T-helper 17 cell (primary cell): ENCODE measurements at regions not wholly inside any gene's neighbourhood (a gene's known extent, or its start where the extent isn't known, plus 50 kb on each side); places are given as distances from the start of the nearest gene placed in this dataset.
A peak's percentile ranks its signal among the peaks of the same experiment; 100 is the strongest.

Source experiments
- ATAC-seq: fragments of 150-1000 bp; cut with Tn5 transposase; 2 replicates; pipeline ENCODE4 v1.10.0; 2021; ENCODE audit warnings: mild to moderate bottlenecking, moderate library complexity
- DNase-seq, 3 donors: peaks; one replicate each; pipeline versions ENCODE4 v3.0.0 to v3.0.0-alpha.2; 2020 to 2021
- H3K9me3 ChIP-seq: one replicate; pipeline ENCODE4 v1.7.0; 2013; ENCODE audit warnings: low read length, mild to moderate bottlenecking; ENCODE audit not compliant: control insufficient read depth, poor library complexity, severe bottlenecking
- H3K27ac Mint-ChIP-seq: one replicate; pipeline ENCODE4 v1.8.0; 2022; ENCODE audit warnings: mild to moderate bottlenecking, moderate library complexity, mixed read lengths
- H3K27me3 Mint-ChIP-seq: one replicate; pipeline ENCODE4 v1.8.0; 2022; ENCODE audit warnings: mixed read lengths
- H3K36me3 Mint-ChIP-seq: one replicate; pipeline ENCODE4 v1.8.0; 2022; ENCODE audit warnings: low read depth, mixed read lengths
- H3K4me1 Mint-ChIP-seq: one replicate; pipeline ENCODE4 v1.8.0; 2022; ENCODE audit warnings: mild to moderate bottlenecking, mixed read lengths
- H3K4me3 Mint-ChIP-seq: one replicate; pipeline ENCODE4 v1.8.0; 2022; ENCODE audit warnings: mild to moderate bottlenecking, moderate library complexity, mixed read lengths

DNA sequence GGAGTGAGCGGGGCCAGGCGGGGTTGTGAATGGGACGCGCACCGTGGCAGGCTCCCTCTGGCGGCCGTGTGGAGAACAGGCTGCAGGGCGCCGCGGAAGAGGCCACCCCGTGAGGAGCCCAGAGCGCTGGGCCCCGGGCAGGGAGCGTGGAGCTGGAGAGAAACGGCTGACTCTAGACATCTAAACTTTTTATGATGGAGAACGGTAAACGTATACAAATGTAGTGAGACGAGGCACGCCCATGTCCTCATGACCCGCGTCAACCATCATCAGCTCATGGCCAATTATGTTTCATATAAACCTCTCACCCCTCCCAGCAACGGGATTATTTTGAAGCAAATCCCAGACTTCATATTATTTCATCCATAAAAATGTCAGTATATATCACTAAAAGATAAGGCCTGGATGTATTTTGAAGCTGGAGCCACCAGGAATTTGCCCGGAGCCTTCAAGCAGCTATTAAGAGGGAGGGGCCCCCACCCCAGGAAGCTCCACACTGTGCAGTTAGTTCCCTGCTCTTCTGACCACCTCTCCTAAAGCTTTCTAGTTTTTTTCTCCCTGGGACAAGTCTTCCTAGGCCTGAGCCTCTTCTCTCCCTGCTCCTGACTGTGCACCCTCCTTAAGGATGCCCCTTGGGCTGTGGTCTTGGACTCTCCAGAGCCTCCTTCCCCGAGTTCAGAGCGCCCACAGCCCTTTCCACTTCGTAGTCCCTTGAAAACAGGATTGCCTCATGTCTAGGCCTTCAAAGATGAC lies 149.5 kb downstream of the SMAD6 start:
- Mint-ChIP-seq H3K4me3 (peak overlapping the region; percentile 63), H3K4me1 (peaks cover 8% of the 10 kb centered on the region), H3K27ac (no peak overlapping the region), H3K27me3 (peaks cover 24% of the 10 kb centered on the region), H3K36me3 (no peaks in the 10 kb centered on the region)
- peak; percentile 97 for ATAC-seq
- no peaks in the 10 kb centered on the region for H3K9me3 ChIP-seq
- DNase-seq = peak; percentile 43 to 57 (median 55)

DNA sequence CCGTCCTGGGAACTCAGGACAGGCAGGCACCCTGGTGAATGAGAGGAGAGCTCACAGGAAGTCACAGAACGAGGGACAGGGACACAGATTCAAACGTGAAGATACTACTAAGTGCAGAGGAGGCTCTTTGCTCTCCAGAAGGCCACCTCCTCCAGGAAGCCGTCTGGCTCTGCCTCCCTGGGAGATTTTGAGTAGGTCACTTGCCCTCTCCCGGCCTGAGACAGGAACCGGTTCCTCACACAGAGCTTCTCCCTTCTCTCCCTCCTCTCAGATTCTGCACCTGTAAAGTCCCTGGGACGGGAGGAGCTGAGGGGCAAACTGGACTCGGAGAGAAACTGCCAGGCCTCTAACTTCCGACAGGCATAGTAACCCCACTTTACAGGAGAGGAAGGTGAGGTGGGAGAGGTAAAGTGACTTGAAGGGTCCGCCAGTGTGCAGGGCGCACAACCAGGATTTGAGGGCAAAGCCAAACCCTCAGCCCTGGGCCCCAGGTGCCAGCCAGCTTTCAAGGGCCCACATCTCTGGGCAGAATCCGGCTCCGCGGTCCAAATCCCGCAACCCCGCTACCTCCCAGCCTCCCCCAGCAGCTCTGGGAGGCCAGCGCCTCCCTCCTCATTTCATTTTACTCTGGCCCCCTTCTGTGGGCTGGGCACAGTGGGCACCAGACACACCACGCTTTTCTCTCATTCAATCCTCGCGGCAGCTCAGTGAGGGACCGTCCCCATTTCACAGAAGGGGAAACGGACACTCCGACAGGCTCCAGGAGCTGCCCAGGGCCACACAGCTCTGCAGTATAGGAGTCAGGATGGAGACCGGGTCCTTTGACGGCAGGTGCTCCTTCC lies 150.2 kb downstream of the SMAD6 start:
- ATAC-seq (no peak), DNase-seq (no peak)
- H3K4me3 Mint-ChIP-seq = peak overlapping the region; percentile 59
- no peak overlapping the region for H3K27ac Mint-ChIP-seq
- no peaks in the 10 kb centered on the region for H3K36me3 Mint-ChIP-seq
- H3K4me1 Mint-ChIP-seq = peaks cover 8% of the 10 kb centered on the region
- peaks cover 27% of the 10 kb centered on the region for H3K27me3 Mint-ChIP-seq
- H3K9me3 ChIP-seq = no peaks in the 10 kb centered on the region

DNA sequence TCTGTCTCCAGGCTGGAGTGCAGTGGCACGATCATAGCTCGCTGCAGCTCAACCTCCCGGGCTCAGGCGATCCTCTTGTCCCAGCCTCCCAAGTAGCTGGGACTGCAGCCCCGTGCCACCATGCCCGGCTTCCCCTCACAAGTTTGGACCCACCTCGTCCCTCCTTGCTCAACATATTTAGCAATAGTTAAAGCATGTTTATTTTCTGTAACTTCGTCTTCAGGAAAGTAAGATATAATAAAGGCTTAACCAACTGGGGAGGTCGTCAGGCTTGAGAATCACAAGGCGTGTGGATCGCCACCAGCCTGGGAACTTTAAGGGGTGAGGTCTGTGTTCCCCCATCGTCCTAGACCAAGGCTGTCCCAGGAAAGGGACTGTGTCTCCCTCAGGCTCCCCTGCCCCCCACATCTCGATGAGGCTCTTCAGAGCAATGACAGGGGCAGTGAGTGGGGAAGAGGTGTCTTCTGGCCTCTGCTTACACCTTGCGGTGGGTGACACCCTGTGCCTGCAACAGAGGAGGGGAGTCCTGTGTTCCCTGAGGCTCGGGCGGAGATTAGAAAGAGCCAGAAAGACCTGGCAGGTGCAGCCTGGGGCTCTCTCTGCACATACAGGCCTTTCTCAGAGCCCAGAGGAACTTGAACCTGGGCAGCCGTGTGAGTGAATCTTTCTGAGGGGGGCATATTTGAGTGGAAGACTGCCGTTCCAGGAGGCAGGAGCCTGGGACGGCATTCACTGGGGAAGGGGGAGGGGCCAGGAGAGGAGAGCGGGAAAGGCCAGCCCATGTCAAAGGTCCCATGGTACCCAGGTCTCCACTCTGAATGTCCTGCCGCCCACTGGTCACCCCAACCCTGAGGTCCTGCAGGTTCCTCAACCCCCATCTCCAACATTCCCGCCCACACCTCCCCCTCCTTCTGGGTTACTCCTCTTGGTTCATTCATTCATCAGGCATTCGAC lies 152.3 kb downstream of the SMAD6 start:
- DNase-seq (no peak), ATAC-seq (no peak)
- no peak overlapping the region for H3K4me3 Mint-ChIP-seq
- H3K36me3 Mint-ChIP-seq = no peaks in the 10 kb centered on the region
- no peak overlapping the region for H3K27ac Mint-ChIP-seq
- H3K27me3 Mint-ChIP-seq = peaks cover 24% of the 10 kb centered on the region
- H3K4me1 Mint-ChIP-seq = peaks cover 8% of the 10 kb centered on the region
- H3K9me3 ChIP-seq = no peaks in the 10 kb centered on the region

DNA sequence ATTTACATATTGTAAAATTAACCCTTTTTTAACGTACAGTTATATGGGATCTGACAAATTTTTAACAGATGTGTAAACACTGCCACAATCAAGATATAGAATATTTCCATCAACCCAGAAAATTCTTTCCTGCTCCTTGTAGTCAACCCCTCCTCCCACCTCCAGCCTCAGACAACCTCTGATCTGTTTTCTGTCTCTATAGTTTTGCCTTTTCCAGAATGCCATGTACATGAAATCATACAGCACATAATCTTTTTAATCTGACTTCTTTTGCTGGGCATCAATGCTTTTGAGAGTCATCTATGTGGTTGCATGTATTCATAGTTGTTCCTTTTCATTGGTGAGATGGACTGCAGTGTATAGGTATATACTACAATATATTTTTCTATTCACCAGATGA lies 153.0 kb downstream of the SMAD6 start:
- H3K27me3 Mint-ChIP-seq = peaks cover 30% of the 10 kb centered on the region
- no peak for DNase-seq
- no peaks in the 10 kb centered on the region for H3K36me3 Mint-ChIP-seq
- no peak for ATAC-seq
- H3K9me3 ChIP-seq = no peaks in the 10 kb centered on the region
- H3K27ac Mint-ChIP-seq = no peak overlapping the region
- peaks cover 8% of the 10 kb centered on the region for H3K4me1 Mint-ChIP-seq
- no peak overlapping the region for H3K4me3 Mint-ChIP-seq

DNA sequence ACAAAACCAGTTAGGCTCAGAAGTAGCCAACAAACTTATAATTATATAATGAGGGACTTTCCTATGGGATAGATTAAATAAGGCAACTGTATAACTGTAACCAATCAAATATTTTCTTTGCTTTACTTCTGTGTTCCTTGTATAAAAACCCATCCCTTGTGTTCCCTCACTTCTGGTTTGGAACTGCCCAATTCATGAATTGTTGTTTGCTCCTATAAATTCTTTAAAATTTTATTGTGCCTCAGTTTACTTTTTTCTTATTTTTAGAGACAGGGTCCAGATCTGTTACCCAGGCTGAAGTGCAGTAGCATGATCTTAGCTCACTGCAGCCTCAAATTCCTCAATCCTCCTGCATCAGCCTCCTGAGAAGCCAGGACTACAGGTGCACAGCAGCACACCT lies 155.7 kb downstream of the SMAD6 start:
- Mint-ChIP-seq H3K27me3 (peaks cover 52% of the 10 kb centered on the region), H3K36me3 (no peaks in the 10 kb centered on the region), H3K27ac (no peak overlapping the region), H3K4me3 (no peak overlapping the region), H3K4me1 (peaks cover under 1% of the 10 kb centered on the region)
- H3K9me3 ChIP-seq = no peaks in the 10 kb centered on the region
- no peak for DNase-seq
- ATAC-seq = no peak

DNA sequence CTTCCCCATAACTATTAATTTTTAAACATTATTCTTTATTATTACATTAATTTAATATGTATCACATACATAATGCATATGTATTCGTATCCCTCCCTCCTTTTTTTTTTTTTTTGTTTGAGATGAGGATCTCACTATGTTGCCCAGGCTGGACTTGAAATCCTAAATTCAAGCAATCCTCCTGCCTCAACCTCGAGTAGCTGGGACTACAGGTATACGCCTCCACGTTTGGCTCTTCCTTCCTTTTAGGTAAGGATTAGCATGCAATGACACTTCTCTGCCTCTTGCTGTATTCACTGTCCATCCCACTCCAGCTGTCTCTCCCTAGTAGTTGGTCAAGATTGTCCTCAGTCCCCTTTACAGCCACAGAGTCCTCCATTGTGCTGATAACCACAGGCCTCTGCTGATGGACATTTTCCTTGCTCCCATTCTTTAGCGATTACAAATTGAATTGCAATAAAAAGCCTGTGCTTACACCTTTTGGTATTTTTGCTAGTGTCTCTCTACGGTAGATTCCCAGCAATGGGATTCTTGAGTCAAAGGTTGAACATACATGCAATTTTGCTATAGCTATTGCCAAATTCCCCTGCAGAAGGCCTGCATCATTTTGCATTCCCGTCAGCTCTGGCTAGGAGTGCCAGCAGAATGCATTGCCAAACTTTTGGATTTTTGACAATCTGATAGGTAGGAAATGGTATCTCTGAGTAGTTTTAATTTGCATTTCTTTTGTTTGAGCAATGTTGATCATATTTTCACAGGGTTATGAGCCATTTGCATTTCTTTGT lies 156.6 kb downstream of the SMAD6 start:
- ATAC-seq = no peak
- H3K9me3 ChIP-seq = no peaks in the 10 kb centered on the region
- no peaks in the 10 kb centered on the region for H3K36me3 Mint-ChIP-seq
- no peak overlapping the region for H3K27ac Mint-ChIP-seq
- peaks cover 61% of the 10 kb centered on the region for H3K27me3 Mint-ChIP-seq
- no peak for DNase-seq
- no peak overlapping the region for H3K4me3 Mint-ChIP-seq
- H3K4me1 Mint-ChIP-seq = peaks cover 10% of the 10 kb centered on the region

DNA sequence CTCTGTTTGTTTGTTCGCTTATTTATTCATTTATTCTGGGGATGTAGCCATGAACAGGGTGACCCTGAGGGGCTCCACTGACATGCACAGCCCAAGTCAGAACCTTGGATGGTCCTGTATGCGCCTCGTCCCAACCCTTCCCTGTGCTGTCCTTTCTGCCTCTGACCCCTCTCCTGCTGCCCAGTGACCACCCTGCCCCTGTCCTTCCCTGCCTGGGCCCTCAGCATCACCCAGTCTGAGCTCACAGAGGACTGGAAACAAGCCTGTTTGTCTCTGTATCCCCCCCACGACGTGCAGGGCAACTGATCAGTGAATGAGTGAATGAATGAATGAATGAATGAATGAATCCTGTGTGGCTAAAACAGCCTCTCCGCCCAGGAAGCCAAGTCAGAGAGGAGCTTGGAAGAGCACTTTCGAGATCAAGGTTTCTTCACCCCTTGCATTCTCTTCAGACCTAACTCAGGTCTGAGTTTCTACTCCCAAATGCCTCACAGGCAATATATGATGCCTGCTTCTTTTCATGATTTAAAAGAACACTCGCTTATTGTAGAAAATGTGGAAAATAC lies 157.7 kb downstream of the SMAD6 start:
- Mint-ChIP-seq H3K36me3 (no peaks in the 10 kb centered on the region), H3K27ac (no peak overlapping the region), H3K4me1 (peaks cover 10% of the 10 kb centered on the region), H3K4me3 (no peak overlapping the region), H3K27me3 (peaks cover 57% of the 10 kb centered on the region)
- H3K9me3 ChIP-seq = no peaks in the 10 kb centered on the region
- DNase-seq (no peak), ATAC-seq (no peak)

DNA sequence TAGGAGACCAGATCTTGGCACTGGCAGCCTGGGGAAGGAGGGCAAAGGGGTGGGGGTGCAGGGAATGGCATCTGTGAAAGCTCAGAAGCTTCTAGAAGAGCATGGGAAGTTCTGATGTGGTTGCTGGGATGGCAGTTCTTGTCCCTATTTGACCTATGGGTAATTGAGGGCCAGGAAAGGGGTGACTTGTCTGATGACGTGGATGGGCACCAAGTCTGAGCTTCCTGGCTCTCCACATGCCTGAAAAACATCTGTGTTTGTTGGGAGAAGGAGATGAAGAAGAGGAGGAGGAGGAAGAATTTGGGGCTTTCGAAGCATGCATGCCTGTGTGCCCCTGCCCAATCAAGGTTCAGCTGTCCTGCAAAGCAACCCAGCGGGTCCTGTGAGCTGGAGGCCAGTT lies 158.8 kb downstream of the SMAD6 start:
- no peak for DNase-seq
- H3K27me3 Mint-ChIP-seq = peaks cover 56% of the 10 kb centered on the region

DNA sequence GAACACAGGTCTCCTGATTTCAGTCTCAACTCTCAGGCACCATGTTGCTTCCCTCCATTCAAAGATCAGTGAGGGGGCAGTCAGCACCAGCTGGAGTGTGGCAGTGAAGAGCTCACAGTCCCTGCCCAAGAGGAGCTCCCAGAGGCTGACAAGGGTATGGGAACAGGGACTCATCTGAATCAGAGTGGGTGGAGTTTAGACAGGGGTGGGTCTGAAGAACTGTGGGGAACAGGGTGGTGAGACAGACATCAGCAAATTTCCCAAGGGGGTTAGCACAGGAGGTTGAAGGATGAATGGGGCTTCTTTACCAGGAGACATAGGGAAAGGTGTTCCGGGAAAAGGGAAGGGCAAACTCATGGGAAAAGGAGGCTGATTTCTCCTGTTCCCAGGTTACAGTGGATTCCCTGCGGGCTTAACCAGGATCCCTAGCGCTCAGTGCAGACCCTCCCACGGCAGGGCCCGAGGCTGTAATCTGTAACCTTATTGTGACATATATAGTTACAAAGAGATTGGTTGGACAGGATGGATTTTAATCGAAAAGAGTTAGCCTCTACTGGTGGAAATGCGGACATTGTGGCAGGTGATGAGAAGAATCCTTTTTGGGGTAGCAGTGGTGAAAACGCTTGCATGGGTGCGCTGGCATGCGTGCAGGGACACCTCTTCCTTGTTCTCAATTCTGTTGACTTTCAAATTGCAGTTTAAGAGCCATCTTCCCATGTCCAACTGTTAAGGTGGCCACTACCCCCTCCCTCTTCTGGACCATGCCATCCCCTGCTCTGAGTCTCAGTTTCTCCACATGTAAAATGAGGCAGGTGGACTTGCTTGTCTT lies 160.3 kb downstream of the SMAD6 start:
- DNase-seq (no peak), ATAC-seq (no peak)
- no peak overlapping the region for H3K27ac Mint-ChIP-seq
- no peak overlapping the region for H3K4me3 Mint-ChIP-seq
- peaks cover 10% of the 10 kb centered on the region for H3K4me1 Mint-ChIP-seq
- H3K27me3 Mint-ChIP-seq = peaks cover 64% of the 10 kb centered on the region
- no peaks in the 10 kb centered on the region for H3K36me3 Mint-ChIP-seq
- H3K9me3 ChIP-seq = no peaks in the 10 kb centered on the region

More for the DNA sequence above, 158.8 kb downstream of the SMAD6 start:
- Mint-ChIP-seq H3K27ac (no peak overlapping the region), H3K4me1 (peaks cover 10% of the 10 kb centered on the region), H3K36me3 (no peaks in the 10 kb centered on the region), H3K4me3 (no peak overlapping the region)
- H3K9me3 ChIP-seq = no peaks in the 10 kb centered on the region
- ATAC-seq = no peak

DNA sequence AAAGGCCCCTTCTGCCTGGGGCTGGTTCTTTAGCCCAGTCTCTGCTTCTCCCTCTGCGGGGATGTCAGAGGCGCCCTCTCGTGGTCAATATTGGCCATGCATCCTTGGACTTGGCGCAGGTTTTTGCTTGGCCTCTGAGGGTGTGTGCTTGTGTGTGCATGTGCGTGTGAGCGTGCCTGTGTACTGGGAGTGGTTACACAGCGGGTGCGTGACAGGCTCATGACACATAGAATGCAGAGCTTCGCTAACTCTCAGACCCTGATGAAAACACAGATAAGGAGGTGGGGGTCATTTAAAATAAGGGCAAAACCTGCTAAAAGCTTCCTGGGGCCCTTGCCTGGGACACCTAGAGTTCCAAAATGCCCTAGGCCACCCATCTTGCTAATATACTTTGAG lies 160.9 kb downstream of the SMAD6 start:
- H3K27ac Mint-ChIP-seq = no peak overlapping the region
- H3K27me3 Mint-ChIP-seq = peaks cover 65% of the 10 kb centered on the region
- no peaks in the 10 kb centered on the region for H3K9me3 ChIP-seq
- DNase-seq (peak; percentile 31 to 68 (median 32)), ATAC-seq (peak; percentile 84)
- peaks cover 10% of the 10 kb centered on the region for H3K4me1 Mint-ChIP-seq
- H3K4me3 Mint-ChIP-seq = no peak overlapping the region
- no peaks in the 10 kb centered on the region for H3K36me3 Mint-ChIP-seq

DNA sequence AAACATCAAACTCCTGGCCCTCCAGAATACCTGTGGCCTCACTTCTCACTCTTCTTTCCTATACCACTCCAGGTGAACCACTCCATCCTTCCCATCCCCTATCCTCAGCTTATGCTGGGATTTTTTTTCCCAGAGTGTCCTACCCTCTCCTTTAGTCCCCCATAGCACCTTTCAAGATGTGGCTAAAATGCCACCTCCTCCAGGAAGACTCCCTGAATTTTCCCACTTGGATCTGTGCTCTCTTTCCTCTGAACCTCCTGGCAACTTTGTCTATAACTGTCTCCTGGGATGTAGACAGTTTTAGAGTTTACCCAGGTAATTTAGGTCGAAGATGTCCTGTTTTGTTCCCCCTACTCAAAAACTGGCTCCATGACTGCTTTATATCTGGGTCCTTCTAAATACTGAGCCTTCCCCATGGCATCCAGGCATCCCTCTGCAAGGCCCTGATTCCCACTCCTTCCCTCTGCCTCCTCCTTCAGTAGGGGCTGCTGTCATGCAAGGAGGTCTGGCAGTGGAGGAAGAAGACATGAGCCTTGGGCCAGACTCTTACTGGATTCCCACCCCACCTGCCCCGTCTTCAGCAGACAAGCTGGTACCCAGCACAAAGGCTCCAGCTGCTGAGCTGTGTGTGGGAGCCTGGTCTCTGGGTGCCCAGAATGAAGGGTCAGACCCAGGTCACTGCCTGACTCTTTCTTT lies 161.5 kb downstream of the SMAD6 start:
- H3K9me3 ChIP-seq = no peaks in the 10 kb centered on the region
- H3K27ac Mint-ChIP-seq = no peak overlapping the region
- peaks cover 10% of the 10 kb centered on the region for H3K4me1 Mint-ChIP-seq
- DNase-seq (no peak), ATAC-seq (no peak)
- no peaks in the 10 kb centered on the region for H3K36me3 Mint-ChIP-seq
- no peak overlapping the region for H3K4me3 Mint-ChIP-seq
- H3K27me3 Mint-ChIP-seq = peaks cover 69% of the 10 kb centered on the region
